ENCODE measurements at regions not wholly inside any gene's neighbourhood (a gene's known extent, or its start where the extent isn't known, plus 50 kb on each side); places are given as distances from the start of the nearest gene placed in this dataset.

DNA sequence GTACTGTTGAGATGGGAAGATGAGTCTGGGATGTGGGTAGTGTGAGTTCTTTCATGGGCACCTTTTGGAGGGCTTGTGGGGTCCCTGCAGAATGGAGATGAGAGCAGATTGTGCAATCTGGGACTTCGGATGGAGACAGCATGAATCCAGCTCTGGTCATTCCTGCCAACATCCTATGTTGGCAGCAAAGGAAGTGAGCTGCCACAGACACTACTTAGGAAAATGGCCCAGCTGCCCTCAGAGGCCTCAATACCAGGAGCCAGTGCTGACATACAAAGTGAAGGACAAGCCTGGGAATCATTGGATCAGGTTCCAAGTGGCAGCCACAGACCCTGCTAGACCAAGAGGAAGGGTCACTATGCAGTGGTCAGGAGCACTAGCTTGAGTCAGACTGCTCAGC lies 402.8 kb downstream of the CDK5RAP2 start:
- no TSS peak for BruUV-seq (replicated peaks)
- no peaks in the 10 kb centered on the region for H3K9me3 ChIP-seq
- Mint-ChIP-seq H3K4me1 (ENCODE audit: low read depth, unreplicated experiment) (no peaks in the 10 kb centered on the region), H3K27me3 (ENCODE audit: insufficient read depth, unreplicated experiment) (peaks cover 11% of the 10 kb centered on the region), H3K27ac (ENCODE audit: unreplicated experiment) (no peak overlapping the region), H3K4me3 (ENCODE audit: unreplicated experiment) (no peak overlapping the region), H3K9me3 (ENCODE audit: unreplicated experiment) (no peaks in the 10 kb centered on the region), H3K36me3 (ENCODE audit: insufficient read depth, unreplicated experiment) (no peaks in the 10 kb centered on the region)
- no peaks in the 10 kb centered on the region for H3K36me3 ChIP-seq (ENCODE audit: control insufficient read depth, insufficient read depth, low read length)
- H3K4me1 ChIP-seq: no peaks in the 10 kb centered on the region
- TF ChIP-seq, protein P1, sequence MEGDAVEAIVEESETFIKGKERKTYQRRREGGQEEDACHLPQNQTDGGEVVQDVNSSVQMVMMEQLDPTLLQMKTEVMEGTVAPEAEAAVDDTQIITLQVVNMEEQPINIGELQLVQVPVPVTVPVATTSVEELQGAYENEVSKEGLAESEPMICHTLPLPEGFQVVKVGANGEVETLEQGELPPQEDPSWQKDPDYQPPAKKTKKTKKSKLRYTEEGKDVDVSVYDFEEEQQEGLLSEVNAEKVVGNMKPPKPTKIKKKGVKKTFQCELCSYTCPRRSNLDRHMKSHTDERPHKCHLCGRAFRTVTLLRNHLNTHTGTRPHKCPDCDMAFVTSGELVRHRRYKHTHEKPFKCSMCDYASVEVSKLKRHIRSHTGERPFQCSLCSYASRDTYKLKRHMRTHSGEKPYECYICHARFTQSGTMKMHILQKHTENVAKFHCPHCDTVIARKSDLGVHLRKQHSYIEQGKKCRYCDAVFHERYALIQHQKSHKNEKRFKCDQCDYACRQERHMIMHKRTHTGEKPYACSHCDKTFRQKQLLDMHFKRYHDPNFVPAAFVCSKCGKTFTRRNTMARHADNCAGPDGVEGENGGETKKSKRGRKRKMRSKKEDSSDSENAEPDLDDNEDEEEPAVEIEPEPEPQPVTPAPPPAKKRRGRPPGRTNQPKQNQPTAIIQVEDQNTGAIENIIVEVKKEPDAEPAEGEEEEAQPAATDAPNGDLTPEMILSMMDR (IDR thresholded peaks at IDR 0.05; ENCODE audit: insufficient read depth in 1 of 2, low read depth in 1 of 2, low read length in 1 of 2, severe bottlenecking in 1 of 2, unreplicated experiment in 1 of 2): no peak
- no peak for DNase-seq
- intact Hi-C loops (cut with micrococcal nuclease; ENCODE audit: unreplicated experiment): no loop called here
- ChIA-PET CTCF (no interaction called here), POLR2A (no interaction called here)
- no peak overlapping the region for H3K4me3 ChIP-seq (ENCODE audit: low read depth, low read length)
- H3K27me3 ChIP-seq (replicated peaks; ENCODE audit: control insufficient read depth, insufficient read depth, low read length): no peaks in the 10 kb centered on the region

DNA sequence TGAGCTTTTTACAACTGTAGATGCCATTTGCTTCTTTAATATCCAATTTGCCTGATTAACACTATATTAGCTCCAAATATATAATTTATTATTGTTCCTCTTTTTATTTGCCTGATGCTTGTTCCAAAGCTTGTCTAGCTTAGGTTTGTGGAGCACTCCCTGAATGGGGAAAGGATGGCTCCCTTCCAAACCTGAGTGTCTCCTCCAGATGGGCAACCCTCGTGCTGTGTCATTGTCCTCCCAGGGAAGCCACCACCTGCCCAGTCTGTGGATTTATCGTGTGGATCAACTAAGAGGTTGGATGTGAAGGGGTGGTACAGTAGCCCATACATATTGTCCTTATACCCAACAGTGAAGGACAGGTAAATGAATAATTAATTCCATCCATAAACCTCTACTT lies 404.9 kb downstream of the CDK5RAP2 start:
- Histone ChIP-seq H3K4me1 (no peaks in the 10 kb centered on the region), H3K9me3 (no peaks in the 10 kb centered on the region), H3K27me3 (replicated peaks; ENCODE audit: control insufficient read depth, insufficient read depth, low read length) (no peaks in the 10 kb centered on the region), H3K4me3 (ENCODE audit: low read depth, low read length) (no peak overlapping the region), H3K36me3 (ENCODE audit: control insufficient read depth, insufficient read depth, low read length) (no peaks in the 10 kb centered on the region)
- DNase-seq: no peak
- Mint-ChIP-seq H3K9me3 (ENCODE audit: unreplicated experiment) (no peaks in the 10 kb centered on the region), H3K4me1 (ENCODE audit: low read depth, unreplicated experiment) (no peaks in the 10 kb centered on the region), H3K4me3 (ENCODE audit: unreplicated experiment) (no peak overlapping the region), H3K27ac (ENCODE audit: unreplicated experiment) (no peak overlapping the region), H3K27me3 (ENCODE audit: insufficient read depth, unreplicated experiment) (peaks cover 21% of the 10 kb centered on the region), H3K36me3 (ENCODE audit: insufficient read depth, unreplicated experiment) (no peaks in the 10 kb centered on the region)
- POLR2A ChIA-PET: no interaction called here
- TF ChIP-seq, protein P1 (IDR thresholded peaks at IDR 0.05; ENCODE audit: insufficient read depth in 1 of 2, low read depth in 1 of 2, low read length in 1 of 2, severe bottlenecking in 1 of 2, unreplicated experiment in 1 of 2): no peak
- no TSS peak for BruUV-seq (replicated peaks)
- intact Hi-C loops (cut with micrococcal nuclease; ENCODE audit: unreplicated experiment): no loop called here
- CTCF ChIA-PET: no interaction called here

DNA sequence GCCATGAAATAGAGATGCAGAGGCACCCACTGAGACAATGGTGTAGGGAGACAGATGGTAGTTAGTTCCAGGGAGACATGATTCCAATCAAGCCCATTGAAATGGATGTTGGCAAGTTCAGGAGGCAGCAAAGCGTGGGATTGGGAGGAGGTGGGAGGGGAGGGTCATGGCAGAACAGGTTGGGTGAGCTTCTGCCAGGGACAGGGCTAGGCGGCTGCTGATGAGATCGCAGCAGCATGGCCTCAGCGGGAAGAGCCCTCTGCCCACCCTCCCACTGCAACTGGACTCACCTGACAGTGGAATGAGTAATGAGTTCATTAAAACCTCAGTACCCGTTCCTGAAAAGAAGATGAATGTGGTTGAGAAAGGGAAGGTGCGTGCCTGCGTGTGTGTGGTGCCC lies 418.2 kb downstream of the CDK5RAP2 start:
- no peaks in the 10 kb centered on the region for H3K4me1 Mint-ChIP-seq (ENCODE audit: low read depth, unreplicated experiment)
- intact Hi-C loops (cut with micrococcal nuclease; ENCODE audit: unreplicated experiment): no loop called here
- DNase-seq: no peak
- ChIA-PET CTCF (no interaction called here), POLR2A (no interaction called here)
- no peaks in the 10 kb centered on the region for H3K36me3 ChIP-seq (ENCODE audit: control insufficient read depth, insufficient read depth, low read length)
- TF ChIP-seq, protein P1 (IDR thresholded peaks at IDR 0.05; ENCODE audit: insufficient read depth in 1 of 2, low read depth in 1 of 2, low read length in 1 of 2, severe bottlenecking in 1 of 2, unreplicated experiment in 1 of 2): no peak
- BruUV-seq (replicated peaks): no TSS peak
- H3K36me3 Mint-ChIP-seq (ENCODE audit: insufficient read depth, unreplicated experiment): no peaks in the 10 kb centered on the region
- H3K4me1 ChIP-seq: no peaks in the 10 kb centered on the region
- no peaks in the 10 kb centered on the region for H3K9me3 ChIP-seq
- H3K27me3 ChIP-seq (replicated peaks; ENCODE audit: control insufficient read depth, insufficient read depth, low read length): no peaks in the 10 kb centered on the region; the same call in 1 of the 2 replicates
- H3K27me3 Mint-ChIP-seq (ENCODE audit: insufficient read depth, unreplicated experiment): peaks cover 6% of the 10 kb centered on the region
- H3K27ac Mint-ChIP-seq (ENCODE audit: unreplicated experiment): no peak overlapping the region
- H3K4me3 Mint-ChIP-seq (ENCODE audit: unreplicated experiment): no peak overlapping the region
- no peak overlapping the region for H3K4me3 ChIP-seq (ENCODE audit: low read depth, low read length)
- H3K9me3 Mint-ChIP-seq (ENCODE audit: unreplicated experiment): no peaks in the 10 kb centered on the region
